ENCODE measurements at regions not wholly inside any gene's neighbourhood (a gene's known extent, or its start where the extent isn't known, plus 50 kb on each side); places are given as distances from the start of the nearest gene placed in this dataset.

- TF ChIP-seq CTCF (IDR thresholded peaks at IDR 0.05; ENCODE audit: insufficient read depth, low read length): no peak
- peak; percentile 51 for DNase-seq (ENCODE audit: low read depth)
- H3K4me3 ChIP-seq (ENCODE audit: low read depth, low read length): no peak overlapping the region
Observed at GRCh38 chr3:139758654-139759291, 81.0 kb upstream of the NMNAT3 start.

GRCh38 chr3:139757448-139758030, 79.8 kb upstream of the NMNAT3 start:
- no peak for TF ChIP-seq CTCF (IDR thresholded peaks at IDR 0.05; ENCODE audit: insufficient read depth, low read length)
- DNase-seq (ENCODE audit: low read depth): no peak
- no peak overlapping the region for H3K4me3 ChIP-seq (ENCODE audit: low read depth, low read length)

GRCh38 chr3:139756529-139757103, 78.8 kb upstream of the NMNAT3 start:
- H3K4me3 ChIP-seq (ENCODE audit: low read depth, low read length): no peak overlapping the region
- no peak for DNase-seq (ENCODE audit: low read depth)
- no peak for TF ChIP-seq CTCF (IDR thresholded peaks at IDR 0.05; ENCODE audit: insufficient read depth, low read length)

GRCh38 chr3:139755551-139755950, 77.8 kb upstream of the NMNAT3 start:
- no peak for TF ChIP-seq CTCF (IDR thresholded peaks at IDR 0.05; ENCODE audit: insufficient read depth, low read length)
- no peak overlapping the region for H3K4me3 ChIP-seq (ENCODE audit: low read depth, low read length)
- DNase-seq (ENCODE audit: low read depth): no peak

- TF ChIP-seq CTCF (IDR thresholded peaks at IDR 0.05; ENCODE audit: insufficient read depth, low read length): no peak
- no peak for DNase-seq (ENCODE audit: low read depth)
- H3K4me3 ChIP-seq (ENCODE audit: low read depth, low read length): no peak overlapping the region
Observed at GRCh38 chr3:139751789-139752188, 74.0 kb upstream of the NMNAT3 start.

- DNase-seq (ENCODE audit: low read depth): no peak
- no peak for TF ChIP-seq CTCF (IDR thresholded peaks at IDR 0.05; ENCODE audit: insufficient read depth, low read length)
- no peak overlapping the region for H3K4me3 ChIP-seq (ENCODE audit: low read depth, low read length)
Observed at GRCh38 chr3:139746481-139746880, 68.7 kb upstream of the NMNAT3 start.

Measured in fibroblast of the aortic adventitia (primary cell).